Kidney glomerular epithelial cell (primary cell): ENCODE measurements at regions not wholly inside any gene's neighbourhood (a gene's known extent, or its start where the extent isn't known, plus 50 kb on each side); places are given as distances from the start of the nearest gene placed in this dataset.
"Not testable (repeated sequence)": the region's sequence is repeated elsewhere in the genome, so short reads cannot be mapped to it uniquely, and the experiment has no call there.

ENCODE experiments used
- DNase-seq: peaks from one replicate; lab custom pipeline; 2025; lab: John Stamatoyannopoulos, UW

- DNase-seq = no peak
Measured at GRCh38 chr4:129707949-129708348, 612.0 kb downstream of the C4orf33 start.

- DNase-seq = no peak
Measured at GRCh38 chr4:129708784-129709183, 612.8 kb downstream of the C4orf33 start.

- no peak for DNase-seq
Measured at GRCh38 chr4:129738175-129738574, 642.2 kb downstream of the C4orf33 start.

- DNase-seq = no peak
Measured at GRCh38 chr4:129747756-129748155, 651.8 kb downstream of the C4orf33 start.

- no peak for DNase-seq
Measured at GRCh38 chr4:129748991-129749390, 653.0 kb downstream of the C4orf33 start.

- DNase-seq = no peak
Measured at GRCh38 chr4:129751646-129752045, 655.7 kb downstream of the C4orf33 start.

- DNase-seq = no peak
Measured at GRCh38 chr4:129783596-129783995, 687.6 kb downstream of the C4orf33 start.

GRCh38 chr4:129788486-129788885, 692.5 kb downstream of the C4orf33 start:
- no peak for DNase-seq

GRCh38 chr4:129804461-129804981, 708.6 kb downstream of the C4orf33 start:
- no peak for DNase-seq

- no peak for DNase-seq
Measured at GRCh38 chr4:129806986-129807385, 711.0 kb downstream of the C4orf33 start.

- DNase-seq = no peak
Measured at GRCh38 chr4:129808242-129808641, 712.3 kb downstream of the C4orf33 start.

- no peak for DNase-seq
Measured at GRCh38 chr4:129821073-129821472, 725.1 kb downstream of the C4orf33 start.

- no peak for DNase-seq
Measured at GRCh38 chr4:129821963-129822362, 726.0 kb downstream of the C4orf33 start.

- no peak for DNase-seq
Measured at GRCh38 chr4:129822701-129823100, 726.7 kb downstream of the C4orf33 start.

- DNase-seq = no peak
Measured at GRCh38 chr4:129823105-129823504, 727.2 kb downstream of the C4orf33 start.

GRCh38 chr4:129829373-129829772, 733.4 kb downstream of the C4orf33 start:
- DNase-seq = no peak

- peak; percentile 10 for DNase-seq
Measured at GRCh38 chr4:129839687-129840086, 743.7 kb downstream of the C4orf33 start.

GRCh38 chr4:129842096-129842495, 746.1 kb downstream of the C4orf33 start:
- no peak for DNase-seq

GRCh38 chr4:129852434-129852833, 756.5 kb downstream of the C4orf33 start:
- DNase-seq = no peak

- not testable (repeated sequence) for DNase-seq
Measured at GRCh38 chr4:129853685-129854467, 757.9 kb downstream of the C4orf33 start.

GRCh38 chr4:129862461-129862860, 766.5 kb downstream of the C4orf33 start:
- no peak for DNase-seq

- DNase-seq = no peak
Measured at GRCh38 chr4:129863206-129863605, 767.3 kb downstream of the C4orf33 start.

GRCh38 chr4:129883996-129884395, 788.0 kb downstream of the C4orf33 start:
- no peak for DNase-seq

- no peak for DNase-seq
Measured at GRCh38 chr4:129897111-129897510, 801.2 kb downstream of the C4orf33 start.
